Fibroblast of skin of left biceps (primary cell): ENCODE measurements at regions not wholly inside any gene's neighbourhood (a gene's known extent, or its start where the extent isn't known, plus 50 kb on each side); places are given as distances from the start of the nearest gene placed in this dataset.
"Not testable (repeated sequence)": the region's sequence is repeated elsewhere in the genome, so short reads cannot be mapped to it uniquely, and the experiment has no call there.

Experiments
- DNase-seq, 2 experiments: peaks; one replicate each; pipeline ENCODE4 v3.0.0-alpha.2; 2013; ENCODE audit warnings: low read depth in 2 of 2

DNA sequence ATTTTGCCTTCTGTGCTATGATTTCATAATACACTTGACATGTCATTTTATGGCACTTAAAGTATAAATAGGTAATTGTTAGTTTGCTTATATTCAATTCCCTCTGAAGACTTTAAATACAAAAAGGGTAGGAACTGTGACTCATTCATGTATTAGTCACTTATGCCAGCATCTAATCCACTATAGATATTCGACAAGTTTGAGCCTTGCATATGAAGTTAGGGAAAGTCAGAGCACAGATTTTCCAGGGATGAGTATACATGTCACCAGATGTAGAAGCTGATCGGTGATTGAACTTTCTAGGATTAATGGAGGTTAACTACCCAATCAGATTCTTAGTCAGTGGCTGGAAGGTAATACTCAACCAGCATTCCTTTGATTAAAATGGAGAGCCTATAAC lies 1321.5 kb downstream of the XPNPEP1 start:
- no peak for DNase-seq

DNA sequence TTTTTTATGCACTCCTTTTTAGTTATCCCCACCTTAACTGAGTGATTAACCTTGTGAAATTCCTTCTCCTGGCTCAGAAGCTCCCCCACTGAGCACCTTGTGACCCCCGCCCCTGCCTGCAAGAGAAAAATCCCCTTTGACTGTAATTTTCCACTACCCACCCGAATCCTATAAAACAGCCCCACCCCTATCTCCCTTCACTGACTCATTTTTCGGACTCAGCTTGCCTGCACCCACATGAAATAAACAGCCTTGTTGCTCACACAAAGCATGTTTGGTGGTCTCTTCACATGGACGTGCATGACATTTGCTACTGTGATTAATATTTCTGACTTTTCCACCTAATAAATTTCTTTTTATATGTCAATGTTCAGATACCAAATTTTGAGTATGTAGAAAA lies 1322.8 kb downstream of the XPNPEP1 start:
- DNase-seq: not testable (repeated sequence)

DNA sequence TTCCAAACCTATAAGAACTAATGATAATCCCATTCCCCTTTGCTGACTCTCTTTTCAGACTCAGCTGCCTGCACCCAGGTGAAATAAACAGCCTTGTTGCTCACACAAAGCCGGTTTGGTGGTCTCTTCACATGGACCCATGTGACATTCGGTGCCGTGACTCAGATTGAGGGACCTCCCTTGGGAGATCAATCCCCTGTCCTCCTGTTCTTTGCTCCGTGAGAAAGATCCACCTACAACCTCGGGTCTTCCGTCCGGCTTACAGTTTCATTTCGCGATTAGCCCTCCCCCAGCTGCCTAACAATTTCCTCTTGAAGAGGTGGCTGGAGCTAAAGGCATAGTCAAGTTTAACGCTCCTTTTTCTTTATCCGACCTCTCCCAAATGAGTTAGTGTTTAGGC lies 1324.0 kb downstream of the XPNPEP1 start:
- DNase-seq: not testable (repeated sequence)

DNA sequence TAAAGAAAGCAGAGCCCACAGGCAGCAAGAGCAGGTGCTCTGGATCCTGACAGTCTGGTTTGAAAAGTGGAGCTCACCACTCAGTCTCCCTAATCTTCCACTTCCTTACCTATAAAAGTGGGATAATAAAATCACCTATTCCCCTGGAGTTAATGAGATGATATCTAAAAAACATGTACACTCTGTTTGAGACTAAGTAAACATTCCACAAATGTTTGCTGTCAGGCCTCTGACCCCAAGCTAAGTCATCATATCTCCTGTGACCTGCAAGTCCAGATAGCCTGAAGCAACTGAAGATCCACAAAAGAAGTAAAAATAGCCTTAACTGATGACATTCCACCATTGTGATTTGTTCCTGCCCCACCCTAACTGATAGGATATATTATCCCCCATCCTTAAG lies 1324.5 kb downstream of the XPNPEP1 start:
- DNase-seq: no peak

DNA sequence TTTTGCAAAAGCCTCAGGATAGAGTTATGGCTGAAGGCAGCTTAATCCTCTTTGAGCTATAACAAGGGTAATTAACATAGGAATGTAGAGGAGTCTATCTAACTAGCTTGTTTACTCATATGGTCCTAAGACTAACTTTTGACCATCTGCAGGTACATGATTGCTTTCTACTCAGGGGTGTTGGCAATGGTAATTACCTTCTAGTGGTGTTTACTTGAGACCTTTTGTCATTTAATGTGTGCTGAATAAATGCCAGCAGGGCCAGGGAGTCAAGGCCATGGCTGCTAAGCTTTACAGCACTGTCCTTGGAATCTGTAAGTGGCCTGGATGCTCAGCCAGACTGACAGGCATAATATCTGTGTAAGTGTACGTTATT lies 1325.0 kb downstream of the XPNPEP1 start:
- DNase-seq: no peak

DNA sequence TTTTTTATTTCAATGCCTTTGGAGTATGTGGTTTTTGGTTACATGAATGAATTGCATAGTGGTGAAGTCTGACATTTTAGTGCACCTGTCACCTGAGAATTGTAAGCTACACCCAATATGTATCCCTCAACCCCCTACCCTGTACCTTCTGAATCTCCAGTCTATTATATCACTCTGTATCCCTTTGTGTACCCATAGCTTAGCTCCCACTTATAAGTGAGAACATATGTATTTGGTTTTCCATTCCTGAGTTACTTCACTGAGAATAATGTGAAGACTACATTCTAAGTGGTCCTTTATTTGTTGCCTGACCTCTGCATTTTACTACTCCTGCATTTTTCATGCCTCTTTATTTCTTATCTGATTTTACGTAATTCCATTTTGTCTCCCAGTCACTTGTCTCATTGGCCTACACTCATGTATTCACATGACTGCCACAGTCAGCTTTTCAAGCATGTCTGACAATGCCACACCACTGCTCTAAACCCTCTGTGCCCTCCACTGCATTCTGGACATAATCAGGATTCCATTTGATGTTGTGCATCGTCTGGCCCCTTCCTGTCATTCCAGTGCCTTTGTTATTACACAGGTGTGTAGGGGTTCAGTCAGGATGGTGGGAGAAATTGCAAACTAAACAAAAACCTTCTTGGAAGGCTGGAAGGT lies 1325.5 kb downstream of the XPNPEP1 start:
- no peak for DNase-seq

DNA sequence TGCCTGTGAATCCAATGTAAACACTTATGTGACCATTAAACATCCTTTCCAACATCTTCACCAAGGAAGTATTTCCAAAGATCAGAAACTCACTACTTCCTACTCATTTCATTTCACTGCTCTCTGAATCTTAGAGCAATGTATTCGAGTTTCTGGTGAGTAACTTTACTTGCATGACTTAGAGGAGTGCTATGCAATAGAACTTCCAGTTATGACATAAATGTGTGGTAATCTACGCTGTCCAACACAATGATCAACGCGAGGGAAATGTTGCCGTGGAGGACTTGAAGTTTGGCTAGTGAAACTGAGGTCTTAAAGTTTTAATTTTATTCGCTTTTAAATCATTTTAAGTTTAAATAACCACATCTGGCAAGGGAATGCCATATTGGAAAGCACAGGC lies 1326.3 kb downstream of the XPNPEP1 start:
- DNase-seq: no peak

DNA sequence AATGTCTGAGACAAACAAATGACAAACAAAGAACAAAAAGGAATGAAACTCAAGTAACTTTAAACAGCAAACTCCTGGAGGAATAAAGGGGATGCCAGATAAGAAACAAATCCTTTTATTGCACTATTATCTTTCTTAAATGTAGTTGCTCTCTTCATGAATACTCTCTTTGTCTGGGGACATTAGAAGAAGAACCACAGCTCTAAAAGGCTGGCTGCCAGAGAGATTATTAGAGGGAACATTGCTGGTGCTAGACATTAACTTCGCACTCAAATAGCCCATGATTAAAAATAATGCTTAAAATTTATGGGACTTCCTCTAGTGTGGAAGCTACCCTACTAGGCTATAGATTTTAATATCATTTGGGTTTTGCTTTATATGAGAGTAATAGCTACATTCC lies 1330.4 kb downstream of the XPNPEP1 start:
- DNase-seq: no peak

DNA sequence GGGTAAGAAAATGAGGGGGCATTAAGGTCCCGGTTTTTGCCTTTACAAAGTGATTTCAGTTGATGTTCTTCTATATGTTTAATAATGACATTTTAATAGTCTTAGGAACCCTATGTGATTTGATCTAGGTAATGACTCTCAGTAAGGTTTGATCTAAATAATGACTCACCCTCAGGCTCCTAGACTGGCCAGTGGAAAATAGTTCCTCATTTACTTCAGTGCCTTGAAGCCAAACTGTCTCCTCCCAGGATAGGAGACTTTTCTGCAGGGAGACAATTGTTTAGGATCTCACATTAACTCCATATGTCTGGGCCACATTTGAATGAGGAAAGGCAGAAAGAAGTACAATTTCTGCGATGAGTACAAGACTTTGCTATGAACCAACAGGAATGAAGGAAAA lies 1331.9 kb downstream of the XPNPEP1 start:
- DNase-seq: no peak

DNA sequence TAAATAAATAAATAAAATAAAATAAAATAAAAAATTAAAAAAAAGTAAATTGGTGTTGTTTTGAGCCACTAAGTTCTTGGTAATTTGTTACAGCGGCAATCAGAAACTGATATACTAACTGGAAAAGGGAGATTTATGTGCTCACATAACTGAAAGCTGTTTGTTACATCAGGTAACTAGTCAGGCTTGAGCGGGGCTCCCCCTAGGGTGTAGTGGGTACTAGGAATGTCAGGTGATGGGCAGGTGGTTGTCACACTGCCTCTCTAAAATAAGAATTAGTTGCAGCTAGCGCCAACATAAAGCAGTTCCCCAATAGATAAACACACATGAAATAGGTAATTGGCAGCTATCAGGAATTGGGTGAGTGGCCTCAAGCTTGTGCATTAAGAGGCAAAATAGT lies 1336.9 kb downstream of the XPNPEP1 start:
- no peak for DNase-seq

DNA sequence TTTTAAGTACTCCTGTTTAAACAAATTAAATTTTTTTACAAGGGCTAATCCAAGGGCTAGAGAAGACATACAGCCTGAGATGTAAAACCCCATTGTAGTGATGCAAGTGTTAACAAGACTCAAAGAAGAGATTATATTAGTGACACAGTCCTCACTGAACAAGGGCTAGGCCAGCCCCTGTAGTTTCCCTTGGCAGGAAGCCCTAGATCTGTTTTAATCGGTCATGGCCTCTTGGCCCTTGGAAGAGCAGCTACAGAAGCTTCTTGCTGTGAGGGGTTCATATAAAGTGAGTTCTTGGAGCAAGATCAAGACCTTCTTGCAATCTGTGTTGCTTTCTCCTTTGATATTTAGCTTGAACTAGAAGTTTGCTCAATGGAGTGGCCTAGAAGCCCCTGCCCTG lies 1339.4 kb downstream of the XPNPEP1 start:
- DNase-seq: no peak

DNA sequence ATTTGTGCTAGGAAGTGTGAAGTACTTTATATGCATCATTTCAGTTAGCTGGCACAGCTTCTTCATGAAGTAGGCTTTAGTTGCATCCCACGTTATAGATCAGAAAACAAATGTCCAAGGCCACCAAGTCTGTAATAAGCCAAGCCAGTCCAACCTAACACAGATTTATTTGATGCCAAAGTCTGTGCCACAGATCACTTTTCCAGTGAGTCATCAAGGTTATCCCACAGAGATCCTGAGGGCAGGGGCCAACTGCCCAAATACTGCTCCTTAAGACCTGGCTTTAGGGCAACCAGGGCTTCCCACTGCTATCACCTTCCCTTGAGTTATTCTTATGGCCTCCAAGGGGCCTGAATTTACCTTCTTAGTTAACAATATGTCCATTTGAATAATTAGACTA lies 1340.4 kb downstream of the XPNPEP1 start:
- no peak for DNase-seq

DNA sequence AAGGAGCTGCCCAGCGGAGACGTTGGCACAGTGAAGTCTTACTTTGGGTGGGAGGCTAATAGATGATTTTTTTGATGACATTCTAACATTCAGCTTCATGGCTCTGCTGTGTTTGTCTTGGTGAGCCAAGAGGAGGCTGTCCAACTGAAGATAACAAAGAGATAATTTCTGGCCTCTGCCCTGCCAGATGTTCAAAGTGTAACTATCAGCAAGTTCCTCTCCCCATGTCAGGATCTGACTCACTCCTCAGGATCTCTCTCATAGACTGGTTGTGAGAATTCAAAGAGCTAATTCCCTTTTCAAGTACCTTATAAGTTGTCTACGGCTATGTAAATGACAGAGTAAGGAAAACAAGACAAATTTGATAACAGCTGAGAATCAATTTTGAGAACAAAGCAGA lies 1340.9 kb downstream of the XPNPEP1 start:
- no peak for DNase-seq

DNA sequence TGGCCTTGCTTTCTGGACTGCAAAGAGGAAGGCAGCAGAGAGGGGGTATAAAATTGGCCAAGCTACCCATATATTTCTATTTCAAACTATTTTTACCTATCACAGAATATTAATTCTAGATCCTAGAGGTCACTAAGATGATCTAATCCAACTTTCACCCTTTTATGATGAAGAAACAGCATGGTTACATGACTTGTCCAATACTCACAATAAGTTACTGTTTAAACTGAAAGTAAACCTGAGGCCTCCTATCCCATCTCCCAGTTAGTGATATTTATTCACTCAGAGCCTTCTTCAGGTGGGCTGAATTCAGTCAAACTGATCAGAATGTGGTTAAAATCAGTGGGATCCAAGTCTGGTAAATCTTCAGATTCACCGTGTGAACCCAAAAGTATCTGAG lies 1345.1 kb downstream of the XPNPEP1 start:
- no peak for DNase-seq

DNA sequence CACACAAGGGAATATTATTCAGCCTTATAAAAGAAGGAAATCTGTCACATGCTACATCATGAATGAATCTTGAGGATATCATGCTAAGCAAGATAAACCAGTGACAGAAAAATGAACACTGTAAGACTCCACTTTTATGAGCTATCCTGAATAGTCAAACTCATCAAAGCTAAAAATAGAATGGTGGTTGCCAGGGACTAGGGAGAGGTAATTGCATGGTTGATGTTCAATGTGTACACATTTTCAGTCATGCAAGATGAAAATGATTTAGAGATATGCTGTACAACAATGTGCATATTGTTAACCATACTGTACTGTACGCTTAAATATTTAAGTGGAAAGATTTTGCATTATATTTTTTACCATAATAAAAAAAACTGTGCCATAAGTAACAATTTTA lies 1349.1 kb downstream of the XPNPEP1 start:
- DNase-seq: no peak

DNA sequence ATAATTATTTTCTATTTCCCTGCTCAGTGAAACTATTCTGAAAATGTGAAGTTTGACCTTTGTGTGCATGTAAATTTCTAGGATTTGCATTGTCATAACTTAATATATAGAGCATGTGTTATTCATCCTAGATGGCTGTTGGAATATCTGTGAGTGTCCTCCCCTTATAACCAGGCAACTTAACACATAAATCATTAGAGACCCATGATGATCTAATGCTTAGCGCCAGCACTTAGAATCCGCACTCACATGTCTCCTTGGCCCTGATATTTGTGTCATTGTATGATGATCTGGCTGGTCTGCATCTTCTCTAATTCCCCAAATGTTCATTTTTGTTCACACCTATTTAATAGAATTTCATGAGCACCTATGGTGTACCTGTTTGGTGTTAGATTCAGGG lies 1354.5 kb downstream of the XPNPEP1 start:
- DNase-seq: no peak

DNA sequence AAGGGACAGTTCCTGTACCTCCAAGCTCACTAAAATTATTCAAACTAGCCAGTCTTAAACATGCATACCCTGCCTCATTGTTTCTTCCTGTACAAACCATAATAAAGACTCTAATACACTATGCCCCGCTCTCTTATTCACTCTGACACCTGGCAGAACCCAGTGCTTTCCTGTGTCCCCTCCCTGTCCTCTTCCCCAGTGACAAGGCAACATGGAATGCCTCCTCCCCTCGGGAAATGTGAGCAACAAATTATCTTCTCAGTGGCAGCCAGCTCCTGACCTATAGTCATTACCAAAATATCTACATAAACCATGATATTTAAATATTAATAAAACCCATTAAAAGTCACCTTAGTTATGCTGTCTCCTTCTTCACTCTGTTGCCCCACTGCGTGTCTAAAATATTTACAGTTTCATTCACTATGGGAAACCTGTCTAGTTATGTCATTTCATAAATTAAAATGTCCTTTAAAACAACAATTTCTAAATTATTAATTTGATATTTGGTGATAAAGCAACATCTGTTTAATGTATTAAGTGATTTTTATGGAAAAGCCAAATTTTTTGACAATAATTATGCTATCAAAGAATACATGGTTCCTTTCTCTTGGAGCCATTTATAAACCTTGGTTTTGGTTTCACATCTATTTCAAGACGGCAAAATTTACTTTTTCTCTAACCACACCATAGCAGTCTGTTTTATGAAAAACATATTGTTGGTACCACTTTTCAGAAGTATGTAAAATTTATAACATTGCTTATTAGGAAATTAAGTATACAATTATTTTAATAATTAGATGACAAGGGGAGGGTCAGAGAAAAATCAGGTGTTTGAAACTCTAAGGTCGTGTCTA lies 1355.2 kb downstream of the XPNPEP1 start:
- no peak for DNase-seq

DNA sequence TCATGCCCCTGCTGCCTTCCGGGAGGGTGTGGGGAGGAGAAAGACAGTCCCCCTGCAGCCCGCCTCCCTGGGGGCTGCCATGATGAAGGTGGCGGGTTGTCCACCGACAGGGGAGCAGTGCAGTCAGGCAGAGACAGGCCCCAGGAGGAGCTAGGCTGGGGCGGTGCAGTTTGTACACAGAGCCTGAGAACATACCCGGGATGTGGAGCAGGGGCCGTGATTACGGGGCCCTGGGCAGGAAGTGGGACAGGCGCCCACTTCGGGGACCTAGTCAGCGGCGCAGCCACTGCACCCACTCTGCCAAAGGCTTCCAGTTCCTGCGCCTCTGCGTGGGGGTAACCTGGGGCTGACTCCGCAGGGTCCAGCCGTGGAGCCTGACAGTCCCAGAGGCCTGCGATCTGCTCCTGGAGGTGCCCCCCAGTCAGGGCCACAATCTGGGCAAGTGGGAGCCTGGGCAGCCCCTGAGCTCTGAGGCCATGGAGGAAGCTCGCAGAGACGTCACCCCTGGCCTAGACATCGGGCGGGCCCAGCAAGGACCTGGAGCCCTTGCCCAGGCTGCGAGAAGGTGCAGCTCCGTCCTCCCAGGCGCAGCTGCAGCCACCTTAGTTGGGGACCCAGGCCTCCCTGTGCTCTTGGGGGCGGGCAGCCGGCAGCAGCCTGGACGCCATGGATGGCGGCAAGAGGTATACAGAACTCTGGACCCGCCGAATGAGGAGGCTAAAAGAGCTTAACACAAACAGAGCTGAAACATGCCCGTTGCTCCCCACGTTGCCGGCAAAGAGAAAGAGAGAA lies 1356.8 kb downstream of the XPNPEP1 start:
- no peak for DNase-seq

DNA sequence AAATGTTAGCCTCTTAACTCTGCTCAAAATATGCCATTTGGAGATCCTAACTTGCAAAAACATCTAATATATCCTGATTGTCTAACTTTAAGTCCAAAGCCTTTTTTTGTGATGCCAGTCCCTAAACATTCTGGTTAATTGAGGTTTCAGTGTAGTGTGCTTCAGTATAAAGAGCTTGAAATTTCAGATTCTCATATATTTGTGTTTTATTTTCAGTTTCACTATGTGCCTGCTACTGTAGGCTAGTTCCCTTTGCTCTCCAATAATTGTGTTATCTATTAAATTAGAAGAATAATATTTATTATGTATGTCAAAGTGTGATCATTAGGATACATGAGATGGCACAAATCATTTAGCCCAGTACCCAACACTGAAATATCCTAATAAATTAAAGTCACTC lies 1361.2 kb downstream of the XPNPEP1 start:
- no peak for DNase-seq

DNA sequence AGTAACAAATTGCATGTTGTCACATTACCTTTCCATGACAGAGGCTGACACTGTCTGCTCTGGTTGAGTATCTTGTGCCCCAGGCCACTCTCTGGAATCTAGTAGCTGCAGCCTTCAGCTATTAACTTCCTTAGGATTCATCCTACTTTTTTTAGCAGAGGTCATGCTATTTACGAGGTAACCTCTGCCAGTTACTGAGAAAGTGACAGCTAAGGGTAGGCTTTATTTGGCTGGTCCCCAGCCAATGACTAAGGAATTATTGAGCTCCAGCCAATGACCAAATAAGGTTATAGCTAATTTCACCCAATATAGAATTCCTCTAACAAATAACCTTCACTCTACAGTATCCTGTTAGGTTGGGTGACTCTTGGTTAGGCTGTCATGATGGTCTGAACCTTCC lies 1361.7 kb downstream of the XPNPEP1 start:
- no peak for DNase-seq

DNA sequence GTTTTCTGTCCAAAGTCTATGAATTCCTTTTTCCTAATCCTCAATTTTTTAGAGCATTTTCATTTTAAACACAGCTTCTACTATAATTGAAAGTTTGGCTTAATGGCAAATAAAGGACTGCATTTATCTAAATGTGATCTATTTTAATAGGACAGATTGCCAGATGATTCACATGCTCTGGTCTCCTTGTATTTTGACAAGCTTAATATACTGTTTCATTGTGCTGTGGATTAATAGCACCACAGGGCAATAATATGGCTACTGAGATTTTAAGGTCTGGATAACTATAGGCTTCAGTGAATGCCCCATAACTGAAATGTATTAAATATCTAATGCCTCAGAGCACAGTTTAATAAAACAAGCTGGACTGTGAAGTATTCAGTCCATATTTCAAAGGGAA lies 1362.8 kb downstream of the XPNPEP1 start:
- DNase-seq: no peak

DNA sequence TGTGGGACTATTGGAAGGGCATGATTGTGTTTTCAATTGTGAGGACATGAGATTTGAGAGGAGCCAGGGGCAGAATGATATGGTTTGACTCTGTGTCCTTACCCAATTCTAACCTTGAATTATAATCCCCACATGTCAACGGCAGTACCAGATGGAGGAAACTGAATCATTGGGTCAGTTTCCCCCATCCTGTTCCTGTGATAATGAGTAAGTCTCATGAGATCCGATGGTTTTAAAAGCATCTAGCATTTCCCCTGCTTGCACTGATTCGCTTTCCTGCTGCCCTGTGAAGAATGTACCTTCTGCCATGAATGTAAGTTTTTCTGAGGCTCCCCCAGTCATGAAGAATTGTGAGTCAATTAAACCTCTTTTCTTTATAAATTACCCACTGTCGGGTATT lies 1367.1 kb downstream of the XPNPEP1 start:
- DNase-seq: no peak

DNA sequence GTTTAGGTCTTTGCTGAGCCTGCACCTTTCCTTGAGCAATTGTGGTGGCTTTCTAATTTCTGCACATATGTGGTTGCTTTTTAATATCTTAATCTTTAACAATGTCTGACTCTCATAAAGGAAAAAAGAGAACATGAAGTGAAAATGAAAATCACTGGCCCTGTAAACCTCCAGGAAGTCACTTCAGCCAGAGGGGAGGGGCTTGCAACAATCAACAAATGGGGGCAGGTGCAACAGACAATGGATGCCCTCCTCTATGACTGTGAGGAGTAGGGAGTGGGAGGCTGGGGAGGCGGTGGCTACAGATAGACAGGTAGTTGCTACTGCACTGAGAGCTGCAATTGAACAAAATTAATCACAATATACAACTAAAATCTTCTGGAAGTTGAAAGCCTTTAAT lies 1377.4 kb downstream of the XPNPEP1 start:
- DNase-seq: no peak
